Esophagus muscularis mucosa (tissue), 4 donors: ENCODE measurements at regions not wholly inside any gene's neighbourhood (a gene's known extent, or its start where the extent isn't known, plus 50 kb on each side); places are given as distances from the start of the nearest gene placed in this dataset.

Experiments used
- CTCF ChIP-seq, 3 experiments: fragments of 200-600 bp in 2 of 3; fragments of 450-650 bp in 1 of 3; sonication (generic) in 2 of 3; IDR thresholded peaks; one replicate each; pipeline ENCODE4 v1.5.1; 2017 to 2019; ENCODE audit warnings: antibody characterized with exemption in 3 of 3, mild to moderate bottlenecking in 2 of 3, moderate library complexity in 1 of 3
- EP300 ChIP-seq: sonication (generic); formaldehyde crosslinking; IDR thresholded peaks from one replicate; pipeline ENCODE4 v1.6.1; 2017; ENCODE audit warnings: antibody characterized with exemption
- POLR2A ChIP-seq: fragments of 450-650 bp; IDR thresholded peaks from one replicate; pipeline ENCODE4 v1.6.1; 2017; ENCODE audit warnings: antibody characterized with exemption, moderate library complexity, mild to moderate bottlenecking, low read depth

- TF ChIP-seq POLR2A: no peak
- TF ChIP-seq CTCF (IDR thresholded peaks at IDR 0.05): no peak
- TF ChIP-seq EP300: no peak
Measured at GRCh38 chr5:34541067-34541466, 115.1 kb upstream of the RAI14 start.
